BLaER1 (cell line): ENCODE measurements at regions not wholly inside any gene's neighbourhood (a gene's known extent, or its start where the extent isn't known, plus 50 kb on each side); places are given as distances from the start of the nearest gene placed in this dataset.
"Not testable (repeated sequence)": the region's sequence is repeated elsewhere in the genome, so short reads cannot be mapped to it uniquely, and the experiment has no call there.

Source experiments
- H3K27ac ChIP-seq: shearing (Covaris generic); formaldehyde crosslinking; 2 replicates; pipeline ENCODE4 v1.8.1; 2022
- H3K27me3 ChIP-seq: shearing (Covaris generic); formaldehyde crosslinking; 2 replicates; pipeline ENCODE4 v1.8.1; 2022
- H3K36me3 ChIP-seq: shearing (Covaris generic); formaldehyde crosslinking; 2 replicates; pipeline ENCODE4 v1.8.1; 2022
- H3K4me1 ChIP-seq: shearing (Covaris generic); formaldehyde crosslinking; 2 replicates; pipeline ENCODE4 v1.8.1; 2022
- H3K4me2 ChIP-seq: shearing (Covaris generic); formaldehyde crosslinking; 2 replicates; pipeline ENCODE4 v1.8.1; 2022
- H3K4me3 ChIP-seq: shearing (Covaris generic); formaldehyde crosslinking; 2 replicates; pipeline ENCODE4 v1.8.1; 2022
- H3K9ac ChIP-seq: shearing (Covaris generic); formaldehyde crosslinking; 2 replicates; pipeline ENCODE4 v1.8.1; 2022
- H3K9me3 ChIP-seq: shearing (Covaris generic); formaldehyde crosslinking; 2 replicates; pipeline ENCODE4 v1.8.1; 2022
- H4K20me1 ChIP-seq: shearing (Covaris generic); formaldehyde crosslinking; 2 replicates; pipeline ENCODE4 v1.8.1; 2022
- Cebpa-rat ChIP-seq: shearing (Covaris generic); IDR thresholded peaks from 2 replicates; pipeline ENCODE4 v1.8.1; 2022

DNA sequence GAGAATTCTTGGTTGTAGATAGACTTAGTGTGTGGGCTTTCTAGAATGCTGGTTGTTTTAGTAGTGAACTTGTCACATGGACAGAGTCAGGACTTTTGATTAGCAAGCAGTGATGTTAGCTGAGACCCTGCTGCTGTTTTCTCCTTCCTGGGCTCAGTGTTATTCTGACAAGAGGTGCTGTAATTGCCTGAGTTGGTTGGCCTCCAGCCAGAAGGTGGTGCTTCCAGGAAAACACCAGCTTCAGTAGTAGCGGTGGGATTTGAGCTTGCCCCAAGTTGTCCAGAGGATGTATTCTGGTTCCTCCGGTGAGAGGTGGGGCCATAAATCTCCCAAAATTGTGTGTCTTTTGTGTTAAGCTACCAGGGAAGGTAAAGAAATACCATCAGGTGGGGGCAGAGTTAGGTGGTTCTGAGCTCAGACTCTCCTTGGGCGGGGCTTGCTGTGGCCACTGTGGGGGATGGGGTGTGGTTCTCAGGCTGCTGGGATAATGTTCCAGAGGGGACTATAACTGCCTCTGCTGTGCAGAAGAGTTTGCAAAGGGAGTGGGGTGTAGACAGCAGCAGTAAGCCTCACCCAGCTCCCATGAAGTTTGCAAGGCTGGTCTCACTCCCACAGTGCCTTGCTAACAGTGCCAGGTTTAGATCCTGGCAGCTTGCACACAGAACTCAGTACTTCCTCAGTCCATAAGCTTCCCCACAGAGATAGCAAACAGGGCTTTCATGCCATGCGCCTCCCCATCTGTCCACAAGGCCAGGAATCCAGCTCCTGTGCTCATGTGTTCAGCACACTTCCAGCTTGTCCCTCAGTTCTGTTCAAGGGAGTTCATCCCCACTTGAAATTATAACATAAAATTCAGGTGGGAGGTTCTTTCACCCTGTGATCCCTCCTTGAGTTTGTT lies 278.4 kb upstream of the PTCHD4 start:
- Histone ChIP-seq H4K20me1 (no peaks in the 10 kb centered on the region), H3K9ac (no peak overlapping the region), H3K4me1 (no peaks in the 10 kb centered on the region), H3K27ac (no peak overlapping the region), H3K4me3 (no peak overlapping the region), H3K9me3 (no peaks in the 10 kb centered on the region), H3K4me2 (no peak overlapping the region), H3K36me3 (no peaks in the 10 kb centered on the region), H3K27me3 (no peaks in the 10 kb centered on the region)
- TF ChIP-seq Cebpa-rat = no peak

DNA sequence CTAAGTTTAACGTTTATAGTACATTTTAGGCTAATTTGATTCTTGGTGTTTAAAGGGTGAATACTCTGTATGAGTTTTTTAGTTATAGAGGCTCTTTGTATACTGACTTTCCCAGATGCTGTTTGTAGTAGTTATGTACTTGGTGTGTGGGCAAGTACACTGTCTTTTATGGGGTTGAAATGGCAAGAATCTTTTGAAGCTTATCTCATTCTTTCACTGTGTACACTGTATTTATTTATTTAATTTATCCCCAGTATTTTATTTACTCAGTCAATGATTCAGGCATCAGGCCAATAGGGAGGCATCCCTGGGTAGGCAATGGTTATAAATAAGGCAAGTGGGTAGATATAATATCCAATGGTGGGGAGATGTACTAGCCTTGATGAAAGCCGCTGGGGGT lies 277.0 kb upstream of the PTCHD4 start:
- Histone ChIP-seq H3K4me1 (no peaks in the 10 kb centered on the region), H3K36me3 (no peaks in the 10 kb centered on the region), H3K4me2 (no peak overlapping the region), H3K27ac (no peak overlapping the region), H3K27me3 (no peaks in the 10 kb centered on the region), H3K9me3 (no peaks in the 10 kb centered on the region), H3K9ac (no peak overlapping the region), H4K20me1 (no peaks in the 10 kb centered on the region), H3K4me3 (no peak overlapping the region)
- TF ChIP-seq Cebpa-rat = no peak

DNA sequence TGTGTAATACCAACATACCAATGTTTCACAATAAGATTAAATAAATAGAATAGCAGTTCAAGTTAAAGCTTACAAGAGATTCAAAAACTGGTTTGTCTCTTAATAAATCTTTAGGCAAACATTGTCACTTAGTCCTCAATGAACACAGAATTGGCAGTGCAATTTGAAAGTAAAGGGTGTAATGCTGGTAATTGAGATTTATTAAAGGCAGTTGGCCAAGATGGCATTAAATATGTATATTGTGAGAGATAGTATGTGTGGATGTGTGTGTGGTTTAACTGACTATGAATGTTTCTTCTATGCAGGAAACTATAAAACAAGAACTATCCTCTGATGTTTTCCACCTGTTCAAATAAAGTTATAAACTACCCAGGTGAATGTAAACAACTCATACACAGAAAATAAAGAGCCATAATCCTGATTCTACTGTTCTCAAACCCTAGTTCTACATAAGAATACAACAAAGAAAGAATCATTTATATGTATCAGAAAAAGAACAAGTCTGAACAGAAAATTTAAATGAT lies 267.9 kb upstream of the PTCHD4 start:
- no peak for TF ChIP-seq Cebpa-rat
- Histone ChIP-seq H4K20me1 (no peaks in the 10 kb centered on the region), H3K4me3 (no peak overlapping the region), H3K36me3 (no peaks in the 10 kb centered on the region), H3K4me2 (no peak overlapping the region), H3K27me3 (no peaks in the 10 kb centered on the region), H3K4me1 (no peaks in the 10 kb centered on the region), H3K9ac (no peak overlapping the region), H3K9me3 (no peaks in the 10 kb centered on the region), H3K27ac (no peak overlapping the region)

- H4K20me1 ChIP-seq = no peaks in the 10 kb centered on the region
- H3K27me3 ChIP-seq = no peaks in the 10 kb centered on the region
- H3K9me3 ChIP-seq = no peaks in the 10 kb centered on the region
- no peak for TF ChIP-seq Cebpa-rat
- no peaks in the 10 kb centered on the region for H3K4me1 ChIP-seq
- no peak overlapping the region for H3K4me3 ChIP-seq
- no peaks in the 10 kb centered on the region for H3K36me3 ChIP-seq
- no peak overlapping the region for H3K27ac ChIP-seq
- H3K4me2 ChIP-seq = no peak overlapping the region
- no peak overlapping the region for H3K9ac ChIP-seq
Measured at GRCh38 chr6:48377115-48377514, 266.1 kb upstream of the PTCHD4 start.

- H3K4me3 ChIP-seq, H3K4me2 ChIP-seq, H4K20me1 ChIP-seq, H3K27ac ChIP-seq, H3K9ac ChIP-seq, H3K9me3 ChIP-seq, H3K36me3 ChIP-seq, H3K4me1 ChIP-seq, H3K27me3 ChIP-seq: not testable (repeated sequence)
Measured at GRCh38 chr6:48371226-48371625, 260.2 kb upstream of the PTCHD4 start.

DNA sequence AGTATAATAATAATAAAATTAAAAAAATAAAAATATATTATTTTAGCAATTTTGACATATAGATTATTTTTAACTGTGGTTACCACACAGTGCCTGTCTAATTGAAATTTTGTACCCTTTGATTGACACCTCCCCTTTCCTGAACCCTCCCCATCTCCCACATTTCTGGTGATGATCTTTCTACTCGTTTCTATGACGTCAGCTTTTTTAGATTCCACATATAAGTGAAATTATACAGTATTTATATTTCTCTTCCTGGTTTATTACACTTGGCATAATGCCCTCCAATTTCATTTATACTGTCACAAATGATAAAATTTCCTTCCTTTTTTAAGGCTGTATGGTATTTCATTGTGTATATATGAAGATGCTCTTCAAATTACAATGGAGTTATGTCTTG lies 258.1 kb upstream of the PTCHD4 start:
- H3K9ac ChIP-seq = no peak overlapping the region
- no peaks in the 10 kb centered on the region for H3K9me3 ChIP-seq
- no peaks in the 10 kb centered on the region for H3K4me1 ChIP-seq
- H3K4me3 ChIP-seq = no peak overlapping the region
- no peak for TF ChIP-seq Cebpa-rat
- no peaks in the 10 kb centered on the region for H3K36me3 ChIP-seq
- H4K20me1 ChIP-seq = no peaks in the 10 kb centered on the region
- H3K4me2 ChIP-seq = no peak overlapping the region
- no peak overlapping the region for H3K27ac ChIP-seq
- H3K27me3 ChIP-seq = no peaks in the 10 kb centered on the region

DNA sequence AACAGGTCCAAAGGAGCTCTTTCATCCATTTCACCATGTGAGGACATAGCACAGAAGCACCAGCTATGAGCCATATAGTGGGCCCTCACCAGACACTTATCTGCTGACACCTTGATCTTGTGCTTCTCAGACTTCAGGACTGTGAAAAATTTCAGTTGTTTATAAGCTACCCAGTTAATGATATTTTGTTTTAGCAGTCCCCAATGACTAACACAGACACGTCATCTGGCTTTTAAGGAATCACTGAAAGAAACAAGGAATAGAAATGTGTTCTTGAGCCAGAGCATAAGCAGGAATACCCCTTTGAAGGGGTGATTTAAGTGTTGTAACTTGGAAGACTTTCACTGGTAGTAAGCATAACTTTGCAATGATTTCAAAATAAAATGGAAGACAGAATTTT lies 214.7 kb upstream of the PTCHD4 start:
- H3K9ac ChIP-seq = no peak overlapping the region
- no peak overlapping the region for H3K27ac ChIP-seq
- H3K4me1 ChIP-seq = no peaks in the 10 kb centered on the region
- H4K20me1 ChIP-seq = no peaks in the 10 kb centered on the region
- no peak overlapping the region for H3K4me2 ChIP-seq
- TF ChIP-seq Cebpa-rat = no peak
- no peaks in the 10 kb centered on the region for H3K9me3 ChIP-seq
- H3K27me3 ChIP-seq = no peaks in the 10 kb centered on the region
- no peaks in the 10 kb centered on the region for H3K36me3 ChIP-seq
- no peak overlapping the region for H3K4me3 ChIP-seq

GRCh38 chr6:48318670-48319069 lies 207.7 kb upstream of the PTCHD4 start:
- H3K9ac ChIP-seq = no peak overlapping the region
- no peaks in the 10 kb centered on the region for H3K9me3 ChIP-seq
- no peak overlapping the region for H3K4me3 ChIP-seq
- H3K36me3 ChIP-seq = no peaks in the 10 kb centered on the region
- no peak for TF ChIP-seq Cebpa-rat
- no peak overlapping the region for H3K27ac ChIP-seq
- no peaks in the 10 kb centered on the region for H3K4me1 ChIP-seq
- H3K27me3 ChIP-seq = no peaks in the 10 kb centered on the region
- H3K4me2 ChIP-seq = no peak overlapping the region
- H4K20me1 ChIP-seq = no peaks in the 10 kb centered on the region

- Histone ChIP-seq H3K9ac (no peak overlapping the region), H3K9me3 (no peaks in the 10 kb centered on the region), H4K20me1 (no peaks in the 10 kb centered on the region), H3K27me3 (no peaks in the 10 kb centered on the region), H3K27ac (no peak overlapping the region), H3K4me3 (no peak overlapping the region), H3K4me2 (no peak overlapping the region), H3K4me1 (no peaks in the 10 kb centered on the region), H3K36me3 (no peaks in the 10 kb centered on the region)
- TF ChIP-seq Cebpa-rat = no peak
Measured at GRCh38 chr6:48315915-48316314, 204.9 kb upstream of the PTCHD4 start.

DNA sequence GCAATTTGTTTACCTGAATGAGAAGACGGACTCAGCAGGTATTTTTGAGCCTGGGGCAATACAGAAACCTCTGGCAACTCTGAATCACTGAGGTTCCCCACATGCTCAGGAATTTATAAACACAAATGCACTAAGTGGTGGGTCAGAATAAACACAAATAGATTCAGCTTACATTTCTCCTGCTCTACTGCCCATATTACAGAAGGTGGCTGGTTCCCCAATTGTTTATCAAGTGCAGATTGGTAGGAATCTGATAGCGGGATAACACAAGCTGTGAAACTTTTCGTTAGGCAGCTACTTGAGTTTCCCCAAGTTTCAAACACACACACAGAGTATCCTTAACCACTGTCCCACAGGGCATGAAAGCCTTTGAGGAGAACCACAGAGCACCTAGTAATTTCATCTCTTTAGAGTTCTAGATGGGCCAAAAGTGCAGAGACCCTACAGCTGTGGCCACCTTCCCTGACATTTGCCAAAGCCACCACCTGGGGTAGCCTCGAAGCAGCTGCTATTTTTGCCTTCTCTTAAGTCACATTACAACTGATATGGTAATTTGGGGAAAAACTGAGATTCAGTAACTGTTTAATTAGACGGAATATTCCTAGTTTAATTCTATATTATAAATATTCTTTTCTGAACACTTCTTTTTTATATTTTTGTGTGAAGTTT lies 204.2 kb upstream of the PTCHD4 start:
- Histone ChIP-seq H3K9ac (no peak overlapping the region), H3K27me3 (no peaks in the 10 kb centered on the region)
- TF ChIP-seq Cebpa-rat = no peak

More for the DNA sequence above, 204.2 kb upstream of the PTCHD4 start:
- H3K4me1 ChIP-seq = no peaks in the 10 kb centered on the region
- no peak overlapping the region for H3K4me3 ChIP-seq
- no peaks in the 10 kb centered on the region for H4K20me1 ChIP-seq
- no peak overlapping the region for H3K27ac ChIP-seq
- no peaks in the 10 kb centered on the region for H3K9me3 ChIP-seq
- no peaks in the 10 kb centered on the region for H3K36me3 ChIP-seq
- no peak overlapping the region for H3K4me2 ChIP-seq
